ENCODE measurements at regions not wholly inside any gene's neighbourhood (a gene's known extent, or its start where the extent isn't known, plus 50 kb on each side); places are given as distances from the start of the nearest gene placed in this dataset.
"Not testable (repeated sequence)": the region's sequence is repeated elsewhere in the genome, so short reads cannot be mapped to it uniquely, and the experiment has no call there.

- TF ChIP-seq CTCF (IDR thresholded peaks at IDR 0.05; ENCODE audit: insufficient read depth, low read depth, low read length, missing control alignments), result no peak
- DNase-seq (ENCODE audit: low read depth), result no peak
- H3K4me3 ChIP-seq (ENCODE audit: low read depth, low read length), result no peak overlapping the region
Measured at GRCh38 chr1:115507901-115508300, 133.9 kb upstream of the VANGL1 start.

- peak; percentile 10 for DNase-seq (ENCODE audit: low read depth)
- H3K4me3 ChIP-seq (ENCODE audit: low read depth, low read length), result no peak overlapping the region
Measured at GRCh38 chr1:115506924-115507589, 134.7 kb upstream of the VANGL1 start.

DNA sequence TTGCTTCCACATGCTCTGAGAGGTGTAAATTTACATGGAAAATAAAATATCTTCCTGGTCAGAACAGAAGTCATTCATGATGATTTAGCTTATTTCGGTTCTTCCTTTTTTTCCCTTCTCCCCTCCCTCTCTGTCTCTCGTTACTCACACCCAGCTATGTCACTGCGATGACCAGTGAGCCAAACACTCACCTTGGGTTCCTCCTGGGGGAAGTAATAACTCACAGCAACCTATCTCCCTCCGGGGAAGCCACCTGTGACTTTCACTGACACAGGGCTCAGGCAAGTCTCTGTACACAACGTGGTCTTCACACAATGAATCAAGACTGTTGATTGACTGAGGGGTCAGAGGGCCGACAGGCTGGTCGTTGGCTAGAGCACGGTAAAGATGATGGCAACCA lies 135.3 kb upstream of the VANGL1 start:
- no peak for DNase-seq (ENCODE audit: low read depth)
- no peak for TF ChIP-seq CTCF (IDR thresholded peaks at IDR 0.05; ENCODE audit: insufficient read depth, low read depth, low read length, missing control alignments)
- H3K4me3 ChIP-seq (ENCODE audit: low read depth, low read length), result no peak overlapping the region

More at GRCh38 chr1:115506924-115507589, 134.7 kb upstream of the VANGL1 start:
- peak; percentile 10 for TF ChIP-seq CTCF (IDR thresholded peaks at IDR 0.05; ENCODE audit: insufficient read depth, low read depth, low read length, missing control alignments)

DNA sequence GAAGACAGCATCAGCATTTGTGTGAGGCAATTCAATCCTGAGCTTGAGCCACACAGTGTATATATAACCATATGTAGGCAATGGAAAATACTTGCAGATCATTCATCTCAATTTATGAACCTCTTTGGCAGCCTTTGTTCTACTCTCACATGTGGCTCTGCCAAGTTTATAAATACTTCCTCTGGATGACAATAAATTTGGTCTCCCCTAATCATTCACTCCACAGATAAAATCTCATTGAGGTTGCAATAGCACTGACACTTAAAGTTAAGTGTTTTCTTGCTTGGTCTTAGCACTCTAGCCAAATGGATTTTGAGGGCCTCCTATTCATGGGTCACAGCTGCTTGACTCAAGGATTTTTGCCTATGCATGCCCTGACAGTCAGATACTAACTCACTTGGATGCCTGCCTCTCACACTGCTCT lies 136.6 kb upstream of the VANGL1 start:
- H3K4me3 ChIP-seq (ENCODE audit: low read depth, low read length), result no peak overlapping the region
- TF ChIP-seq CTCF (IDR thresholded peaks at IDR 0.05; ENCODE audit: insufficient read depth, low read depth, low read length, missing control alignments), result no peak
- no peak for DNase-seq (ENCODE audit: low read depth)

GRCh38 chr1:115502183-115502582 lies 139.6 kb upstream of the VANGL1 start:
- not testable (repeated sequence) for H3K4me3 ChIP-seq (ENCODE audit: low read depth, low read length); DNase-seq (ENCODE audit: low read depth)

GRCh38 chr1:115501476-115501875 lies 140.3 kb upstream of the VANGL1 start:
- no peak for DNase-seq (ENCODE audit: low read depth)
- H3K4me3 ChIP-seq (ENCODE audit: low read depth, low read length), result no peak overlapping the region
- no peak for TF ChIP-seq CTCF (IDR thresholded peaks at IDR 0.05; ENCODE audit: insufficient read depth, low read depth, low read length, missing control alignments)

- H3K4me3 ChIP-seq (ENCODE audit: low read depth, low read length), result no peak overlapping the region
- no peak for TF ChIP-seq CTCF (IDR thresholded peaks at IDR 0.05; ENCODE audit: insufficient read depth, low read depth, low read length, missing control alignments)
- DNase-seq (ENCODE audit: low read depth), result no peak
Measured at GRCh38 chr1:115499253-115499652, 142.5 kb upstream of the VANGL1 start.

Measured in GM12865 (cell line).